Erythroblast (primary cell): ENCODE measurements at regions not wholly inside any gene's neighbourhood (a gene's known extent, or its start where the extent isn't known, plus 50 kb on each side); places are given as distances from the start of the nearest gene placed in this dataset.

ENCODE experiments used
- GATA1 ChIP-seq: IDR thresholded peaks from 2 replicates; pipeline ENCODE4 v1.6.1; 2011; ENCODE audit warnings: low read depth, mild to moderate bottlenecking, control low read depth, low read length, moderate library complexity
- POLR2A ChIP-seq: IDR thresholded peaks from 2 replicates; pipeline ENCODE4 v1.6.1; 2011; ENCODE audit warnings: mild to moderate bottlenecking, low read length

- TF ChIP-seq POLR2A (no peak), GATA1 (no peak)
Measured at GRCh38 chr17:77553459-77554066, 404.9 kb upstream of the TNRC6C start.
